GM18502 (cell line): ENCODE measurements at regions not wholly inside any gene's neighbourhood (a gene's known extent, or its start where the extent isn't known, plus 50 kb on each side); places are given as distances from the start of the nearest gene placed in this dataset.

Experiments
- ATAC-seq: cut with Tn5 transposase; IDR thresholded peaks from one replicate; pipeline ENCODE4 v1.9.1; 2021; ENCODE audit warnings: mild to moderate bottlenecking; ENCODE audit not compliant: unreplicated experiment, poor library complexity

DNA sequence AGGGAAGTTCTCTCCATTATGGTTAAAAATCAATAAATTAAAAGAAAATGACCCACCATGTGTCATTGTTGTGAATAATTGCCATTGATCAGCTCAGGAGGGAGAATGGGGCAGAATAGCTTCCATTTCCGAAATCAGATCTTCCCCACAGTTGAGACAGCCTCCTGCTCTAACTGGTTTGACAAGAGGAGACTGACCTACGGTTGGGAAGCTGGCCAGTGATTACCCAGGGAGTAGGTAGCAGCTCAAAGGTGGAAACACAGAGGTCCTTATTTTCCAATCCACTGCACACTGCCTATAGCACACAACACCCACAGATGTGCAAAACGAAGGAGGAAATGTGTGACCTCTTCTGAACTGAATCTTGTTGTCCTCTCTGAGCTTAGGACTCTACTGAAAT lies 69.0 kb upstream of the DAPK1 start:
- no peak for ATAC-seq

DNA sequence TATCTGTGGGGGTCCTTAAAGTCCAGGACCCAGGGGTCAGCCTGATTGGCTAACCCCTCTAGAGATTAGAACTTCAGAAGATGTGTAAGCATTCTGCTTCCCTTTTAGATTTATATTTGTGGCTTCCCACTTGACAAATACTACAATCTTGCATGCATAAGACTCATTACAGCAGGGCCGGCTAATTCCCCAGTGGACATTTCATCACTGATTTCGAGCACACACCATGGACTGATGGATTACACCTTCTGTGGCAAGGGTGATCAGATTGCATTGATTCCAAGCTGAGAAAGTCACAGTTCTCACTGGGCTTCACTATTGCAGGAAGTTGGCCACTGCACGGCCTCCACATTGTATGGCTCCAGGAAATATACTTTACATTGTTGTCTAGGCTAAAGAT lies 65.8 kb upstream of the DAPK1 start:
- ATAC-seq = no peak

DNA sequence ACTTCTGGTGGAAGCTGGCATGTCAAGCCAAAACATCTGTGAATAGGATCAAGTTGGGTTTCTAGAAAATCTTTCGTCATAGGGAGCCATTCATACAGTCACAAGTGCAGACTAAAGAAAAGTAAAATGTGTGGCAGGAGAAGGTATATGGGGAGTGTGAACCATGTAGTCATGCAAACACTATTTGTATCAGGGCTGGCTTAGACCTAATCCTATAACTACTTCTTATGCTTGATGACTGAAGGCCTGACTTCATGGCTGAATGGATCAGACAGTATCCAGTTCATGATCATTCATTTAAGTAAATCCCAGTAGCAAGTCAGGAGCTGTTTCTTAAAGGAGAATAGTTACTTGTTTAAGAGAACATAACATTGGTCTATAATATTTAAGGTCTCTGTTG lies 63.8 kb upstream of the DAPK1 start:
- no peak for ATAC-seq

DNA sequence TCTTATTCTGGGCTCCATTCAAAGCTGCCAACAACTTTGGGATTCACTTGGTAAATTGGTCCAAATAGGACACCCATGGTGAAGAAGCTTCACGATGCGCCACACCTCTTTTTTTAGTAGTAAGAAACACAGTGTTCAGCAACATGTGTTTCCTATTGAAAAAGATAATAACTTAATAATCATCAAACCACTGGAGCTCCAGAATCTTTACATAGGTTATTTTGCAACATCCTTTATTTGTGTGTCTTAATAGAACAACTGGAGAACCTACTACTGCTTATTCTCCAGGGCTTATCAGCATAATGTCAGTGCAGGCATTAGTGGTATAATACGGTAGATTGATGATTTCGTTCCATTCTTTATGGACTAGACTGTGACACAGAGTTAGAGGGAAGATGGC lies 63.3 kb upstream of the DAPK1 start:
- ATAC-seq = no peak

DNA sequence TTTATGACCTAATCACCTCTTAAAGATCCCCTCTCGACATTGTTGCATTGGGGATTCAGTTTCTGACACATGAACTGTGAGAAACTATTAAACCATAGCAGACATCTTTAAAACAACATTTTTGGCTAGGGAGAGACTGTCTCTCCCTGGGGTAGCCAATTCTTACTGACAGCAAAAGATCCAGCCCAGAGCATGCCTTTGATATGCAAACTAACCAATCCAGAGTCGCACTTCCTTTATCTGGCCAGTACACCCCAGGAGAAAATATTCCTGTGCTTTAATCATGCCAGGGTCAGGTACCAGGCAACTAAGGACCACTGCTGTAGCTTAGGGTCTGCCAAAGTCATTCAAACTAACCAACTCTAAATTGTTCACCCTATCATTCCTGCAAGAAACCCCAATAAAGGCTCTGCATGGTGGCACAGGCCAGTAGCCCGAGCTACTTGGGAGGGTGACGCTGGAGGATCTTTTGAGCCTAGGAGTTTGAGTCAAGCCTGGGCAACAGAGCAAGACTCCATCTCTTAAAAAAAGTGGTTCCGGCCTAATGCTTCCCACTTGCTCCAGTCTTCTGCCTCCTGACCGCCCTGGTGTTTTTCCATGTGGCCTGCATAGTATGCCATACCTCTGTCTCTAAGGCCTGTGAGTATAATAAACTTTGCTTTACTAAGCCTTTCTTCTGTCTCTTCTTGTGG lies 62.3 kb upstream of the DAPK1 start:
- no peak for ATAC-seq

DNA sequence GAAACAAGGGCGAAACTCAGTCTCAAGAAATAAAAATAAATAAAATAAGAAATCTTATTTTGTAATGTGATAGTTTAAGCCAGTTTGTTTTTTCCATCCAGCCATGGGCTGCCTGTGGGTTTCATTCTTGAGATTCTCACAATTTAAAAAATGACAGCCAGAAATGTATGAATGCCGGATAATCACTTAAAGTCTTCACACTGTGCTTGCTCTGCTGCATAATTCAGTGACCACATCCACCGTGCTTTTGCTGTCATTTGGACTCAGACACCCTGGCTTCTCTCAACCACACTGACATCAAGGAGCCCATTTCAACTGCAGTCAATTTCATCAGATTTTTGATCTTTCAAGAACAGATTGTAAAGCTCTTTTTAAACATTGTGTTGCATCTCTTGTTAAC lies 61.0 kb upstream of the DAPK1 start:
- no peak for ATAC-seq

DNA sequence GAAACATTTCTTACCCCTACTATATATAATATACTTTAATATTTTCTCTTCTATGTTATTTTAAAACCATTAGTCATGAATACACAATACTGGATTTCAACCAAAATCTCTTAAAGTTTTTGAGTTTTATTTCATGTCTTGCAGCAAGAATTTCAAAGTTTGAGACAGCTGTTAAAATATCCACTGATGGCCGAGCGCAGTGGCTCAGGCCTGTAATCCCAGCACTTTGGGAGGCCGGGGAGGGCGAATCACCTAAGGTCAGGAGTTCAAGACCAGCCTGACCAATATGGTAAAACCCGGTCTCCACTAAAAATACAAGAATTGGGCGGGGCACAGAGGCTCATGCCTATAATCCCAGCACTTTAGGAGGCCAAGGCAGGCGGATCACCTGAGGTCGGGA lies 59.7 kb upstream of the DAPK1 start:
- no peak for ATAC-seq

DNA sequence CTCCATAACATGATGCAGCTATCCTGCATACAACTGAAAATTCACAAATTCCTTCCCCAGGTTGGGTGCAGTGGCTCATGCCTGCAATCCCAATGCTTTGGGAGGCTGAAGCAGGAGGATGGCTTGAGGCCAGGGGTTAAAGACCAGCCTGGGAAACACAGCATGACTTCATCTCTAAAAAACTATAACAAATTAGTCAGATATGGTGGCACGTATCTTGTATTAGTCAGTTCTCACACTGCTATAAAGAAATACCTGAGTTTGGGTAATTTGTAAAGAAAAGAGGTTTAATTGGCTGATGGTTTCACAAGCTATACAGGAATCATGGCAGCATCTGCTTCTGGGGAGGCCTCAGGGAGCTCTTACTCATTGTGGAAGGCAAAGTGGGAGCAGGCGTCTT lies 56.4 kb upstream of the DAPK1 start:
- no peak for ATAC-seq

DNA sequence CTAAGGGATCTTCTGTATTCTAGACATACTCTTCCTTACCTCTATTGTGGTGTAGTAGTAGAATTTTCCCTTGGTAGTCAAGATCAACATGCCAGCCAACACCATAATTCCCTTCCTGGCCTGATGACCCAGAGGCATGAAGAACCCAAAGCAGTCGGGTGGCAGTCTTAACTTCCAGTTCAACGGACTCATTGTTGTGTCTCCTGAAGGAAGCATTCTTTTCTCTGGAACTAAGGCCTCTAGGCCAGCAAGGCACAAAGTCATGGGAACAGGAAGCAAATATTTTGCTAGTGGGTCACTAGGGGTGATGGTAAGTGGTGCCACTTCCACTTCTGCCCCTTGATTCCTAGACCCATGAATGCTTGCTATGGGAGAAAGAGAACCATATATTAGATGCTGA lies 55.2 kb upstream of the DAPK1 start:
- ATAC-seq = no peak

DNA sequence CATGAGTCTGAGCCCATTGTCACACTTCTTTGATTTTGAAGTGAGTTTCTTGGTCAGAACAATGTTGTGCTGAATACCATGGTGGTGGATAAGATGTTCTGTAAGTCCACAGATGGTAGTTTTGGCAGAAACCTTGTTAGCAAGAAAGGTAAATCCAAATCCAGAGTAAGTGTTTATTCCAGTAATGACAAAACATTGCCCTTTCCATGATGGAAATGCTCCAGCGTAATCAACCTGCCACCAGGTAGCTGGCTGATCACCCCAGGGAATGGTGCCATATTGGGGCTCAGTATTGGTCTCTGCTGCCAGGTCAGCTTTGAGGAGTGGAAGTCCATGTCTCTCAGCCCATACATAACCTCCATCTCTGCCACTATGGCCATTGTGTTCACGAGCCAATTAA lies 54.7 kb upstream of the DAPK1 start:
- no peak for ATAC-seq

DNA sequence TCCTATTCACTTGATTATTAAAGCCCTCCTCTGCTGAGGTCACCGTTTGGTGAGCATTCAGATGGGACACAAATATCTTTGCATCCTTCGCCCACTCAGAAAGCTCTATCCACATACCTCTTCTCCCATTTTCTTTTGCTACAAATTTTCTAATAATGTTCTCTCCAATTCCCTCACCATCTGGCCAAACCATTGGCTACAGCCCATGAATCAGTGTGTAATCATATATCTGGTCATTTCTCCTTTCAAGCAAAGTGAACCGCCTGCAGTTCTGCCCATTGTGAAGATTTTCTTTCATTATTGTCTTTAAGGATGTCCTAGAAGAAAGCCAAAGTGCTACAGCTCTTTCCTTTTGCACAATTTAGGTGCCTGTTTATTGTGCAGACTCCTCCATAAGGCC lies 54.2 kb upstream of the DAPK1 start:
- ATAC-seq = no peak

DNA sequence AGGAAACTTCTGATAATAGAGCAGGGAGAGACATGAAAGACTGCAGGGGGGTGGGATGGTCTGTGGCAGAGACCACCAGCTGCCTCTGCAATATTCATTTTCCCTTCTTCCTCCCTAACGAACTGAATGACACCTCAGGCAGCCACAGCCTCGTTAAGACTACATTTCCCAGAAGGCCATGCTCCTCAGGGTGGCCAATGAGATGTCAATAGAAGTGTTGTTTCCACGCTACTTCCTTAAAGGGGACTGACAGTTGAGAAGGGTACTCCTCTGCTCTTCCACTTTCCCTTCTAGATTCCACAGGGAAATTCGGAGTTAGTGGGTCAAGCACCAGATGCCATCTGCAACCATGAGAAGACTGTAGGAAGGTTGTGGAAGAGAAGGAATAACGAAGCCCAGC lies 52.0 kb upstream of the DAPK1 start:
- ATAC-seq = peak; percentile 99

DNA sequence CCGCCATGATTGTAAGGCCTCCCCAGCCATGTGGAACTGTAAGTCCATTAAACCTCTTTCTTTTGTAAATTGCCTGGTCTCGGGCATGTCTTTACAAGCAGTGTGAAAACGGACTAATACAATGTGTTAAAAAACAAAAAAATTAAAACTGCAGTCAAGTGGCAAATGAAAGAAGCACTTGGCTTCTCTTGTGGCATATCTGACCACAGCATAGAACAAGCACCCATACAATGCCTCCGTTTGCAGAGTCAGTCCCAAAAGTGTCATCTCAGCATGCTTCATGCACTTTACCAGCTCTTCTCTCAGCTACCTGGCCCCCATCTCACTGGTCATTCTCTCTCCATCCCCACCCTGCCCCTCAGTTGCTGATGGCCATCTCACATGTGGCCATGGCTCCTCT lies 51.1 kb upstream of the DAPK1 start:
- ATAC-seq = no peak

DNA sequence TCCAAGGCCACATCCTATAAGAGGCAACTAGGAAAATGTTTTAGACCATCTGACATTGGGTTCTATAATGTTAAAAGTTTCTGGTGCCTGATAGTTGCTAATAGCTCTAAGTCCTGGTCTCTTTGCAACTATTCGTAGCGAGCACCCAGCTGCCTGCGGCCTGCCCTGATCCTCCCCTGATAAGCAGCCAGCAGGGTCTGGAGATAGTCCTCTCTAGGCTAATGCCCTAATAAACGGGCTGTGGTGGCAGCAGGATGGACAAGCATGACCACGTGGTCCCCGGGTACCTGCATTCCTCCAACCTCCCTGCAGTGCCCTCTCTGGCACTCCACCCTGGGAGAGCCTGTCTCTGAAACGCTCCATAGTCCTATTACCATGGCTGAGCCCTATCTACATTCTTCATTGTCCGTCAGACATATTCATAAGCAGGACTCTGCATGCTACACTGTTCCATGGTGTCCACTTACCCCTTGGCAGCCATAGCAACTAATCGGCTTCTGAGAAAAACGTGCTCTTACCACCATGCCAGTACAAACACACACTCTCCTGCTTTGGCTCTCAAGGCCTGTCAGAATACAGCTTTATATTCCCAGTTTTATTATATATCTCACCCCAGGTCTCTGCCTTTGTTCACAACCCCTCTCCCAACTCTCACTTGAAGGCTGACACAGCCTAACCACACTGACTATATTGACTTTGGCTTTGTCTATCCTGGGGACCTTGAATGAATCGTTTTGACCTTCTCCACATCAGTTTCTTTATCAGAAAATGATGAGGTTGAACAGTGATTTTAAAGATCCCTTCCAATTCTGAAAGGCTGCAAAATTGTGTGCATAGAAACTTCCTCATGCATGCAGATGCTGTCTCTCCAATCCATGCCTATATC lies 49.9 kb upstream of the DAPK1 start:
- ATAC-seq = no peak
